ENCODE measurements at regions not wholly inside any gene's neighbourhood (a gene's known extent, or its start where the extent isn't known, plus 50 kb on each side); places are given as distances from the start of the nearest gene placed in this dataset.
"Not testable (repeated sequence)": the region's sequence is repeated elsewhere in the genome, so short reads cannot be mapped to it uniquely, and the experiment has no call there.

DNA sequence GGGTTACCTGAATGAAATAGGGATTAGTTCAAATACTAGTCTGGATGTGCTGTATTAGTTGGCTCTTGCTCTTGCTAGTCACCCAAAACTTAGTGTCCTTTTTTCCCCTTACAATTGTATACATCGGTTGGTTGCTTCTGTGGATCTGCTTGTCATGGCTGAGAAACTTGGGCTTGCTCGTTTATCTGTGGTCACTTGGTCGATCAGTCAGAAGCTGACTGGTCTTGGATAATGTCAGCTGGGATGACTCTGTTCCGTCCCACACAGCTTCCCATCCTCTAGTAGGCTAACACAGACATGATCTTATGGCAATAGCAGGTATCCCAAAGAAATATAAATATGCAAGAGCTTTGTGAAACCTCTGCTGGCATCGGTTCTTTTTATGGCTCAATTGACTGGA lies 807.4 kb downstream of the MAT2B start:
- no peak for DNase-seq

GRCh38 chr5:164317676-164318075 lies 812.3 kb downstream of the MAT2B start:
- DNase-seq, result no peak

GRCh38 chr5:164319161-164319560 lies 813.7 kb downstream of the MAT2B start:
- no peak for DNase-seq

DNA sequence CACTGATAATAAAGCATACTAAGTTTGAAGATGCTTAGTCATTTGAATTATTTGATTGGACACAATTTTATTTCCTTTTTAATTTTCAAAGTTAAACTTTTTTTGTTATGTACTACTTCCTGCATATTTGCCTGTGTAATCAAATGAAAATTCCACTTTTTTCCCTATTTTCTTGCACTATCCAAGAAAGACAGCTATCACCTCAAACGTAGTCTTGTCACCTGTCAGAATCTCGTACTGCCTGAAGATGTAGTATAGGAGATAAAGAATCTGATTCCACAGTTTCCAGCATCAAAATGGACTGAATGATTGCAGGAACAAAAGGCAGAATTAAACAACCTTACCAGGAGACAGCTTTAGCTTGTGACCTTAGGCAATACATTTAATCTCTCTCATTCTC lies 818.8 kb downstream of the MAT2B start:
- DNase-seq, result no peak

DNA sequence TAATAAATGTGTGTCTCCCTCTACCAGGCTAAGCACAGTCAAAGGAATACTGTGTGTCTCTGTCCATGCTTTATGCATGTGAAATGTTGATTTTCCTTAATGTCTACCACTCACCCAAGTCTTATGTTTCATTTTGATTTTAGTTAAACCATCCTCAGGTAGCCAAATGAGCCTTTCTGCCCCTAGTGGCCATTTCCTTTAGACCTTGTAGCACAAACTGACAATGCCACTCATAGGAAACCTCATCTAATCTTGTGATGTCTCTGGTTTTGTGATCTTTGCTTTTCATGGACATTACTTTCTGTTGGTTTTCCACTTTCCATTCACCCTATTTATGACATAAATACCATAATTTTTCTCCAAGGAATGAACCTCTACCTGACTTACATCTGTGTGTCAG lies 820.8 kb downstream of the MAT2B start:
- no peak for DNase-seq

DNA sequence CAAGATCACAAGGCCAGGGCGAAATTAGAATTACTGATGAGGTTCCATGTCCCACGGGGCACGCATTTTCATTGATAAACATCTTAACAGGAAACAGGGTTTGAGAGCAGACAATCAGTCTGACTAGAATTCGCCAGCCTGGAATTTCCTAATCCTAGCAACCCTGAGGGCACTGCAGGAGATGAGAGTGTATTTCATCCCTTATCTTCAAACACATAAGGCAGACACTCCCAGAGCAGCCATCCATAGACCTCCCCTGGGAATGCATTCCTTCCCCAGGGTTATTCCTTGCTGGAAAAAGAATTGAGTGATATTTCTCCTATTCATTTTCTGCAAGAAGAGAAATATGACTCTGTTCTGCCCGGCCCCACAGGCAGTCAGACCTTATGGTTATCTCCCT lies 821.7 kb downstream of the MAT2B start:
- DNase-seq, result not testable (repeated sequence)

GRCh38 chr5:164332349-164333196 lies 827.2 kb downstream of the MAT2B start:
- no peak for DNase-seq

- no peak for DNase-seq
Observed at GRCh38 chr5:164335837-164336236, 830.4 kb downstream of the MAT2B start.

DNA sequence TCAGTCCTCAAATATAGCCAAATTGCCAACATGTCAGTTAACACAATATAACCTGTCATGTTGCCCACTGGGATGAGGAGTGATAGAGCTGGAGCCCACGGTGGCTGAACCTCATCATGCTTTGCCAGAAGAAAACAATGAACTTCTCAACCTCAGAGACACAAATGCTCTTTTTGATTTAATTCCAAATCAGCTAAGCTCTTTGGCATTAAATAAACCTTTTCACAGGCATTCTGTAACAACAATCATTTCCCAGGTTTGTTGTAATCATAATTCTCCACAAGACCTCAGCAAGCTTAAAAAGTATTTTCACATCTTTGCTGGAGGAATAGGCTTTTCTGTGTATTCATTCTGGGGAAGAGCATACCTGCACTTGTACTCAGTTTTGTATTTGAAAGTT lies 830.9 kb downstream of the MAT2B start:
- no peak for DNase-seq

DNA sequence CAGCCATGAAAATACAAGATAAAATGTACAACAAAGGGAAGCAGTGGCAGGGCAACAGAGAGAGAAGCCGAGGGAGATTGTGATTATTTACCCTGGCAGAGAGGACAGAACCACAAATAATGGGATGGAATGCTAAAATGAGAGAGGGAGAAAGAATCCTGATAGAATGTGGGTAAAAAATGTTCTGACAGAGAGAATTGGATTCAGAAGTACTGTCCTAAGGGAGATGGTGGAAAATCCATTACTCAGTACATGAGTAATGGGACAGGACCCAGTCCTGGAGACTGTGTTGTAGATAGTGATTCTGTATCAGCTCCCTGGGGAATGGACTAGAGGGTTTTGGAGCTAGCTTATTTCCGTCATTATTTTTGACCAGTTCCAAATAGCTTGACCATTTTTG lies 831.5 kb downstream of the MAT2B start:
- DNase-seq, result no peak

DNA sequence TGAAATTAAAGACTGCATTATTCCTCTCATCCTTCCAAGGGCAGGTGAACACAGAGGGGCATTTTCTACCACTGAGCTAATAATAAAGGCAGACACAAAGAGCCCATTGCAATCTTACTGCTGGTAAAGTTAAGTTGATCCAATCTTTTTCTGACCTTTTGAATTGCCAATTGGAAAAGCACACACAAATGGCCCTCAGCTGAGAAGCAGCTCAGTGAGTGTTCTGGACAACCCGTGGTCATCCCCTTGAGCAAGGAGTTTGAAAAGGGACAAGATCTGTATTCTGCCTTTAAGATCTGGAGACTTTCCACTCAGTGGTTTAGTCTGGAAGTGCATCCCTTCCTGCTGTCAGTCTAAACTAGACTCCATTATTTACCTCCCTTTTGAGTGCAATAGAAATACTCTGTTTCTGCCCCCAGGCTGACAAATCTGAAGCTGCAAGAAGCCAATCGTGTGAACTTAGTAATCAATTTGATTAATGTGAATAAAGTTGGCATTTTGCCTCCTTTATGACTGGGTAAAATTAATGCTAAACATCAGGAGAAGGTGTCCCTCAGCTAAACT lies 835.7 kb downstream of the MAT2B start:
- DNase-seq, result no peak

GRCh38 chr5:164345173-164345849 lies 839.9 kb downstream of the MAT2B start:
- DNase-seq, result no peak

DNA sequence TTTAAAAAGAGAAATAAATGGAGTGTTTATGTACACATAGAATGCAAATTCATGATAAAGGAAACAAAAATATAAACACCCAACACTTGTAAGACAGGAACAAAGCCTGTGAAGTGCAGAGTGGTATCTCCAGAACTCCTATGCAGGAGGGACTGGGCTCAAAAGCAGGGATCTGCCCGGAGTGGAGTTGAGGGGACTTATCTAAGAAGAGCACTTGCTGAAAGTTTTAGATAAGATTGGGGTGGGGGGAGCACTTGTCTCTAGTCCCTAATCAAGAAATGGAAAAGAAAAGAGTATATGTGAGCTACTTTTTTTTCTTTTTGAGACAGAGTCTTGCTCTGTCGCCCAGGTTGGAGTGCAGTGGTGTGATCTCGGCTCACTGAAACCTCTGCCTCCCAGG lies 840.4 kb downstream of the MAT2B start:
- no peak for DNase-seq

GRCh38 chr5:164346785-164347630 lies 841.6 kb downstream of the MAT2B start:
- DNase-seq, result no peak

DNA sequence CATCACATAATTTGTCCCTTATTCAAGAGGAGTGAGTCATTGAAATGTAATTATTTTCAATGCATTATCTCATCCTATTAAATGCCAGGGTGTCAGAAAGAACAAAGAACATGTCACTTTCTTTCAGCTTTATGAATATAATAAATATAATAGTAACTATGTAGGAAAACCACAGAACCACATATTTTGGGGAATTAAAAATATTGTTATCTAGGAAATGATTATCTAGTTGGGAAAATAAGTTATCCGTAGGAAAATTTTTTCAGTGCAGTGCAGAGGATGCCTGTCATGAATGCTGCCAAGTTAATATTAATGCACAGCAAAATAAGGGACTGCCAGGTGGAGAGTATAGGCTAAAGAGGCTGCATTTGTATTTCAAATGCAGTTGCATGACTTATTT lies 844.8 kb downstream of the MAT2B start:
- no peak for DNase-seq

DNA sequence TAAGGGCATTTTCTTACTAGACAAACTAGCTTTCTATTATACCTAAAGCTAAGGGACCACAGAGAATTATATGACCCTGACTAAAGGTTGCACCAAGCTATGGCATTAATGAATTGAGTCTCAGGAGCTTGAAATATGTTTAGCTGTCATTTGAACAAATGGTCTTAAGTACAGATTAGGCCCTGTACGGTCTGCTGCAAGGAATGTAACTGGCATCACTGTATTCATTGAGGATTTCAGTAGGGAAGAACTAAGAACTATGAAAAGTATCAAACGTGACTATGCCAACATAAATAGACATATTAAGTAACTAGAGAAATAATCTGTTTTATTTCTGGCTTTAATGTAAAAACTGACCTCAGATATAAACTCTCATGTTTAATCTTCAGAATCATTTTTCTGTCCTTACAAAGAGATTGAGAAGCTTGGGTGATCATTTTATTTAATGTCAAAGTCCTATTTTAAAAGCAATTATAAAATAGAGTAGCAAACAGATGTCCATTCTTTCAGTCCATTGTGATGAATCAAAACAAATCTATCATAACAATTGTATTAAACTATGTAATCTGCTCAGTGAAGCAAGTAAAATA lies 845.9 kb downstream of the MAT2B start:
- no peak for DNase-seq

- no peak for DNase-seq
Observed at GRCh38 chr5:164352695-164353094, 847.3 kb downstream of the MAT2B start.

- no peak for DNase-seq
Observed at GRCh38 chr5:164353155-164353554, 847.7 kb downstream of the MAT2B start.

- DNase-seq, result no peak
Observed at GRCh38 chr5:164354139-164354751, 848.8 kb downstream of the MAT2B start.

DNA sequence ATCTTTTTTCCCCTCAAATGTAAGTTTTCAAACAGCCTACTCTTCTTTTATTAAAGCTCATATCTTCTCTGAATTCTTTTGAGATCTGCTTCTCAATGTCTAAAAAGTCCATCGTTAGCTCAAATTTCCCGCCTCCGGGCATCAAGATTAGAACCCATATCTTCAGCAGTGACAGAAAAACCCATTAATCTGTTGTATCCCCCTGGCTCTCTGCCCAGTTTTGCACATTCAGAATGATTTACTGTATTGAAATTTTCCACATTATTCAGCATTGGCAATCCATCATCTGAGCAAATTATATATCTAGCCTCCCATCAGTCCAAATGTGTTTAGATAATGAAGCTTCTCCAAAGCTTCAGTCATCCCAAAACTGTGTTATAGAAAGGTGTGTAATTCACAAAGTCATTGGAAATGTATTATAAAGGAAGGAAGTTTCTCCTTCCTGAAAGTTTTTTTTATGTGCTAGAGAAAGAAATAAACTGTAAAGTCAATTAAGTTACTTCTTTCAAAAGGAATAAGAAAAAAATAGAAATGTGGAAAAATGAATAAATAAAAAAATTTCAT lies 849.9 kb downstream of the MAT2B start:
- no peak for DNase-seq

DNA sequence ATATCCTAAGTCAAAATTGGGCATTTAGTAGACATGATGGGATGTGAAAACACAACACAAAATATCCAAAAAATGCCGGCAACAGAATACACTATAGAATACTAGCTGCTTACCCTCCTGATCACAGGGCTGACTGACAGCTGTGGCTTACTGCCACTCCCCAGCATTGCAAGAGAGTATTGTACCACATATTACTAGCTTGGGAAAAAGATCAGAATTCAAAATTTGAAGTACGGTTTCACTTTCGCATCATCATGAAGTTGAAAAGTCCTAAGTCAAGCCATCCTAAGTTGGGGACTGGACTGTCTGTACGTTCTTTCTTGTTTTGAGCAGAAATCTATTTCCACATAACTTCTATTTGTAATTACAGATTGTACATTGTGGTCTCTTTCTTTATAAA lies 851.4 kb downstream of the MAT2B start:
- DNase-seq, result no peak

DNA sequence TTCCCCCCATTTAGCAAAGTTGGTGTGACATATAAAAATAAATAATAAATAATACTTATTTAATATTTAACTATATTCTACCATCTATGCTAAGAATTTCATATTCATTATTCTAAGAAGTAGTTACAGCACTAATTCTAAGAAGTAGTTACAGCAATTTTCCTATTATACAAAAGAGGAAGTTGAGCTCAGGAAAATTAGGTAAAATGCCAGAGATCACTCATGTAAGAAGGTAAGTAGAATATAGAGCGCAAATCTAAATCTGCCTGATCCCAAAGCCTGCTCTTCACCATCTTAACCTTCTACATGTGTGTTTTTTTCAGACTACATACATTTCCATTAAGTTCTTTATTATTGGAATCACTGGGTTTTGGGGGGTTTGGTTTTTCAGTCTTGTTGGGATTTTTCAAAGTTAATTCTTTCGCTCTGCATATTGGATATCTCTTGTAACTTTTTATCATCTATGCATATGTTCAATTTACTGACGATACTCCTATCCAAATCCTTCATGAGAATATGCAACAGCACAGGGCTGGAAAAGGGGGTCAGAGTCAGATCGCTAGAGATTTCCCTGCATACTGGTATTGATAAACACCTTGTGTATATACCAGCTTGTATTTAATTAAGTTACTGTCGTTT lies 852.1 kb downstream of the MAT2B start:
- DNase-seq, result no peak
